AG04450 (cell line): ENCODE measurements at regions not wholly inside any gene's neighbourhood (a gene's known extent, or its start where the extent isn't known, plus 50 kb on each side); places are given as distances from the start of the nearest gene placed in this dataset.
A peak's percentile ranks its signal among the peaks of the same experiment; 100 is the strongest.

Source experiments
- CTCF ChIA-PET: fragments of 300-600, 350-600 bp; formaldehyde crosslinking; extraction: SDS; loops from one replicate; lab custom pipeline; 2022; ENCODE audit warnings: antibody characterized with exemption, inconsistent platforms; lab: Charles Lee
- POLR2A ChIA-PET: fragments of 350-600 bp; formaldehyde crosslinking; extraction: SDS; loops from one replicate; lab custom pipeline; 2021; ENCODE audit warnings: antibody characterized with exemption, inconsistent platforms; lab: Yijun Ruan, JAX
- DNase-seq: peaks from one replicate; pipeline ENCODE4 v3.0.0-alpha.2; 2011; ENCODE audit warnings: low read depth, low spot score
- H3K27ac ChIP-seq: one replicate; pipeline ENCODE4 v1.5.1; 2012; ENCODE audit warnings: low read depth, low read length, control low read depth
- H3K27me3 ChIP-seq: one replicate; pipeline ENCODE4 v1.6.0; 2012; ENCODE audit warnings: low read length; ENCODE audit not compliant: control insufficient read depth, insufficient read depth
- H3K4me3 ChIP-seq: 2 replicates; pipeline ENCODE4 v1.5.1; 2011; ENCODE audit warnings: mild to moderate bottlenecking, low read depth, low read length, control low read depth
- H3K9me3 ChIP-seq: 2 replicates; pipeline ENCODE4 v1.5.1; 2012; ENCODE audit warnings: low read length; ENCODE audit not compliant: control insufficient read depth, insufficient read depth
- CTCF ChIP-seq: IDR thresholded peaks from 2 replicates; pipeline ENCODE4 v1.5.1; 2011; ENCODE audit warnings: low read depth, low read length, control low read depth, inconsistent platforms

- no peak overlapping the region for H3K27ac ChIP-seq
- DNase-seq, result no peak
- CTCF ChIA-PET, result no interaction called here
- H3K4me3 ChIP-seq, result no peak overlapping the region
- POLR2A ChIA-PET, result no interaction called here
- no peak for TF ChIP-seq CTCF
- H3K27me3 ChIP-seq, result no peaks in the 10 kb centered on the region
- no peaks in the 10 kb centered on the region for H3K9me3 ChIP-seq
Measured at GRCh38 chr1:81484284-81484683, 316.4 kb upstream of the ADGRL2 start.

- no peak for TF ChIP-seq CTCF
- no peak overlapping the region for H3K27ac ChIP-seq
- ChIA-PET CTCF (no interaction called here), POLR2A (no interaction called here)
- H3K9me3 ChIP-seq, result no peaks in the 10 kb centered on the region
- no peaks in the 10 kb centered on the region for H3K27me3 ChIP-seq
- H3K4me3 ChIP-seq, result peak overlapping the region; percentile 14; the same call in 1 of the 2 replicates
- no peak for DNase-seq
Measured at GRCh38 chr1:81478219-81478618, 322.5 kb upstream of the ADGRL2 start.

DNA sequence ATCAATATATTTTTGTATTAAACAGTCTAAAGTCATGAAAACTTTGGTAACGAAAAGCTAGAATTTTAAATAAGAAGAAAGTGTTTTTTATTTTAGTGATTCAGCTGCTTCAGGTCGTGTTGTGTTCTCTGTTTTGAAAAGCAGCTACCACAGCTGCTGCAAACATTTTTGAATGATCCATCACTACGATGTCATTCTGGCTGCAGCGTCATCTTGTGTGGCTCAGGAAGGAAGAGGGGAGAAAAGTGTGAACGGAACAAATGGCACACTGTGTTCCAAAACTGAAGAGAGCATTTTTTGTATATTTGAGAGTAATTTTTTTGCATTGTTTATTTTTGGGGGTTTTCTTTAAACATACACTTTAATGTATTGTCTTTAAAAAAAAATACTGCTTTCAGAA is 323.0 kb upstream of the ADGRL2 start:
- Histone ChIP-seq H3K27me3 (no peaks in the 10 kb centered on the region), H3K9me3 (no peaks in the 10 kb centered on the region), H3K4me3 (no peak overlapping the region), H3K27ac (no peak overlapping the region)
- POLR2A ChIA-PET, result no interaction called here
- no peak for DNase-seq
- no peak for TF ChIP-seq CTCF
- CTCF ChIA-PET, result no interaction called here

GRCh38 chr1:81472387-81472786 is 328.3 kb upstream of the ADGRL2 start:
- Histone ChIP-seq H3K27ac (no peak overlapping the region), H3K9me3 (no peaks in the 10 kb centered on the region), H3K27me3 (no peaks in the 10 kb centered on the region), H3K4me3 (no peak overlapping the region)
- ChIA-PET CTCF (no interaction called here), POLR2A (no interaction called here)
- TF ChIP-seq CTCF, result no peak
- no peak for DNase-seq

DNA sequence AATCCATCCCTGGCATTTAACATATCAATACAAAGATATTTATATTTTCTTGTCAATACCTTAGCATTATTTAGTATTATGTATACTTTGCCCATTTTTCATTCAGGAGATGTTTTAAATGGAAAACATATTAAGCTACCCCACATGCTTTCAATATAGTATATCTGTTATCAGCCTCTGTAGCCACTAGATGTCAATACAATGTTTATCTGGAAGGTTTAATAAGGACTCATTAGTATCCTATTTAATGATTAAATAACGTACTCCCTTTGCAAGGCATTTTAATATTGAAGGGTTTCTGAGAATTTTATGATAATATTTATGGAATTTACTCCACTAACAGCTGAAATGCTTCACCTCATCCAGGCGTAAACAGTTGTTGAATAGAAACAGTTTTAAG is 329.5 kb upstream of the ADGRL2 start:
- Histone ChIP-seq H3K9me3 (no peaks in the 10 kb centered on the region), H3K4me3 (no peak overlapping the region), H3K27ac (no peak overlapping the region), H3K27me3 (no peaks in the 10 kb centered on the region)
- no peak for DNase-seq
- POLR2A ChIA-PET, result no interaction called here
- no peak for TF ChIP-seq CTCF
- CTCF ChIA-PET, result interaction anchor here (0.7 kb wide), 1 partner anchor 172 kb away, joined by 3 read pairs; no protein-coding TSS in a partner anchor
